ENCODE measurements at regions not wholly inside any gene's neighbourhood (a gene's known extent, or its start where the extent isn't known, plus 50 kb on each side); places are given as distances from the start of the nearest gene placed in this dataset.

GRCh38 chr1:86260476-86260875 is 103.9 kb upstream of the COL24A1 start:
- no peak for TF ChIP-seq POLR2AphosphoS5 (IDR thresholded peaks at IDR 0.05)
- TF ChIP-seq CTCF (IDR thresholded peaks at IDR 0.05): no peak
